Body of pancreas (tissue), 4 donors: ENCODE measurements at regions not wholly inside any gene's neighbourhood (a gene's known extent, or its start where the extent isn't known, plus 50 kb on each side); places are given as distances from the start of the nearest gene placed in this dataset.

Experiments used
- POLR2A ChIP-seq, 3 donors: fragments of 450-650 bp; IDR thresholded peaks; one replicate each; pipeline ENCODE4 v1.6.1; 2016; ENCODE audit warnings: antibody characterized with exemption in 3 of 3, mild to moderate bottlenecking in 2 of 3
- TF ChIP-seq, protein P1 (sequence below), 7 experiments: fragments of 450-650 bp in 4 of 7; fragments of 200-600 bp in 3 of 7; sonication (generic) in 3 of 7; IDR thresholded peaks; one replicate each; pipeline ENCODE4 v1.5.1; 2016 to 2019; ENCODE audit warnings: antibody characterized with exemption in 7 of 7

DNA sequence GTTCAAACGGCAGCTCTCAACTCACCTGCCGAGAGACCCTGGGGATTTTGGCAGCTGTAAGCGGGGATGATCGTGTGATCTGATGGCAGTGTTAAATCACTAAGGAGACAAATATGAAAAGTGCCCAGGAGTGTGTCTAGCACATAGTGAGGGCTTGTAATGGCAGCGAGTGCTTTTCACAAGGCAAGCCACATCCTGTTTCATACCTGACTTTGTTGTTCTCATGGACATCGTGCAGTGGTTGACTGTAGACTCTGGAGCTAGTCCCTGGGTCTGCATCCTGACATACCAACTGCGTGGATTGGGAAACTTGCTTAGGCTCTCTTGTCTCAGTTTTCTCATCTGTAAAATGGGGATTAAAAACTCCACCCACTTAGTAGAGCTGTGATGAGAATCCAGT, 148.5 kb downstream of the VRK1 start:
- TF ChIP-seq POLR2A (IDR thresholded peaks at IDR 0.05): no peak
- TF ChIP-seq, protein P1, sequence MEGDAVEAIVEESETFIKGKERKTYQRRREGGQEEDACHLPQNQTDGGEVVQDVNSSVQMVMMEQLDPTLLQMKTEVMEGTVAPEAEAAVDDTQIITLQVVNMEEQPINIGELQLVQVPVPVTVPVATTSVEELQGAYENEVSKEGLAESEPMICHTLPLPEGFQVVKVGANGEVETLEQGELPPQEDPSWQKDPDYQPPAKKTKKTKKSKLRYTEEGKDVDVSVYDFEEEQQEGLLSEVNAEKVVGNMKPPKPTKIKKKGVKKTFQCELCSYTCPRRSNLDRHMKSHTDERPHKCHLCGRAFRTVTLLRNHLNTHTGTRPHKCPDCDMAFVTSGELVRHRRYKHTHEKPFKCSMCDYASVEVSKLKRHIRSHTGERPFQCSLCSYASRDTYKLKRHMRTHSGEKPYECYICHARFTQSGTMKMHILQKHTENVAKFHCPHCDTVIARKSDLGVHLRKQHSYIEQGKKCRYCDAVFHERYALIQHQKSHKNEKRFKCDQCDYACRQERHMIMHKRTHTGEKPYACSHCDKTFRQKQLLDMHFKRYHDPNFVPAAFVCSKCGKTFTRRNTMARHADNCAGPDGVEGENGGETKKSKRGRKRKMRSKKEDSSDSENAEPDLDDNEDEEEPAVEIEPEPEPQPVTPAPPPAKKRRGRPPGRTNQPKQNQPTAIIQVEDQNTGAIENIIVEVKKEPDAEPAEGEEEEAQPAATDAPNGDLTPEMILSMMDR (IDR thresholded peaks at IDR 0.05): no peak
